HFF-Myc (cell line): ENCODE measurements at regions not wholly inside any gene's neighbourhood (a gene's known extent, or its start where the extent isn't known, plus 50 kb on each side); places are given as distances from the start of the nearest gene placed in this dataset.

Source experiments
- DNase-seq: peaks from one replicate; pipeline ENCODE4 v3.0.0-alpha.2; 2011; ENCODE audit warnings: low read depth; ENCODE audit errors: extremely low read depth
- H3K4me3 ChIP-seq: replicated peaks from 2 replicates; pipeline ENCODE4 v1.5.1; 2011; ENCODE audit warnings: low read depth, mild to moderate bottlenecking, control low read depth, low read length
- CTCF ChIP-seq: IDR thresholded peaks from 2 replicates; pipeline ENCODE4 v1.5.1; 2012; ENCODE audit warnings: mild to moderate bottlenecking, low read depth, low read length, control low read depth; ENCODE audit errors: missing control alignments

GRCh38 chr2:224208443-224208842 lies 169.4 kb upstream of the SERPINE2 start:
- no peak for TF ChIP-seq CTCF
- no peak for DNase-seq
- no peak overlapping the region for H3K4me3 ChIP-seq

GRCh38 chr2:224208007-224208406 lies 168.9 kb upstream of the SERPINE2 start:
- H3K4me3 ChIP-seq = no peak overlapping the region
- no peak for DNase-seq
- no peak for TF ChIP-seq CTCF

GRCh38 chr2:224206816-224207215 lies 167.7 kb upstream of the SERPINE2 start:
- no peak overlapping the region for H3K4me3 ChIP-seq
- no peak for DNase-seq
- TF ChIP-seq CTCF = no peak

GRCh38 chr2:224202281-224202865 lies 163.3 kb upstream of the SERPINE2 start:
- H3K4me3 ChIP-seq = no peak overlapping the region
- DNase-seq = no peak
- no peak for TF ChIP-seq CTCF

GRCh38 chr2:224198436-224198835 lies 159.3 kb upstream of the SERPINE2 start:
- no peak overlapping the region for H3K4me3 ChIP-seq
- no peak for TF ChIP-seq CTCF
- DNase-seq = no peak

- TF ChIP-seq CTCF = no peak
- no peak overlapping the region for H3K4me3 ChIP-seq
- no peak for DNase-seq
These were observed 157.7 kb upstream of the SERPINE2 start for GRCh38 chr2:224196810-224197209.
